Stimulated activated CD8-positive, alpha-beta memory T cell treated with anti-CD3 and anti-CD28 coated beads, Interleukin-4, amount 100 ng/mL, for 48 hours (primary cell): ENCODE measurements at regions not wholly inside any gene's neighbourhood (a gene's known extent, or its start where the extent isn't known, plus 50 kb on each side); places are given as distances from the start of the nearest gene placed in this dataset.

Experiments used
- DNase-seq: peaks from one replicate; pipeline ENCODE4 v3.0.0-alpha.2; 2020

GRCh38 chr7:25520516-25520915 is 292.2 kb upstream of the NPVF start:
- DNase-seq, result no peak

GRCh38 chr7:25521236-25521635 is 292.9 kb upstream of the NPVF start:
- no peak for DNase-seq

- DNase-seq, result no peak
Measured at GRCh38 chr7:25522727-25523126, 294.4 kb upstream of the NPVF start.

- no peak for DNase-seq
Measured at GRCh38 chr7:25527665-25528170, 299.4 kb upstream of the NPVF start.

GRCh38 chr7:25529320-25529719 is 301.0 kb upstream of the NPVF start:
- no peak for DNase-seq

- DNase-seq, result no peak
Measured at GRCh38 chr7:25536851-25537250, 308.6 kb upstream of the NPVF start.

GRCh38 chr7:25537662-25538375 is 309.5 kb upstream of the NPVF start:
- DNase-seq, result no peak

- no peak for DNase-seq
Measured at GRCh38 chr7:25541094-25541821, 313.0 kb upstream of the NPVF start.

- no peak for DNase-seq
Measured at GRCh38 chr7:25541877-25542276, 313.6 kb upstream of the NPVF start.

GRCh38 chr7:25543210-25543609 is 314.9 kb upstream of the NPVF start:
- no peak for DNase-seq

- DNase-seq, result no peak
Measured at GRCh38 chr7:25543798-25544197, 315.5 kb upstream of the NPVF start.

GRCh38 chr7:25544254-25544653 is 316.0 kb upstream of the NPVF start:
- DNase-seq, result no peak

GRCh38 chr7:25545124-25546008 is 317.1 kb upstream of the NPVF start:
- no peak for DNase-seq

- no peak for DNase-seq
Measured at GRCh38 chr7:25546306-25546705, 318.0 kb upstream of the NPVF start.

GRCh38 chr7:25549271-25549921 is 321.1 kb upstream of the NPVF start:
- no peak for DNase-seq

GRCh38 chr7:25550149-25550548 is 321.9 kb upstream of the NPVF start:
- no peak for DNase-seq

GRCh38 chr7:25552998-25553397 is 324.7 kb upstream of the NPVF start:
- DNase-seq, result no peak

GRCh38 chr7:25553580-25554291 is 325.4 kb upstream of the NPVF start:
- no peak for DNase-seq

- DNase-seq, result no peak
Measured at GRCh38 chr7:25557379-25557917, 329.2 kb upstream of the NPVF start.

GRCh38 chr7:25557930-25558329 is 329.6 kb upstream of the NPVF start:
- DNase-seq, result no peak

GRCh38 chr7:25558605-25559004 is 330.3 kb upstream of the NPVF start:
- no peak for DNase-seq
